HEK293 (cell line): ENCODE measurements at regions not wholly inside any gene's neighbourhood (a gene's known extent, or its start where the extent isn't known, plus 50 kb on each side); places are given as distances from the start of the nearest gene placed in this dataset.
A peak's percentile ranks its signal among the peaks of the same experiment; 100 is the strongest.

ENCODE experiments used
- OSR2 ChIP-seq: fragments of 450-650 bp; formaldehyde crosslinking; IDR thresholded peaks from 2 replicates; pipeline ENCODE4 v1.5.1; 2016; ENCODE audit warnings: missing biosample characterization, missing genetic modification characterization
- OVOL3 ChIP-seq: fragments of 450-650 bp; formaldehyde crosslinking; IDR thresholded peaks from 2 replicates; pipeline ENCODE4 v1.5.1; 2016; ENCODE audit warnings: missing biosample characterization, missing genetic modification characterization
- RBAK ChIP-seq: fragments of 450-650 bp; formaldehyde crosslinking; IDR thresholded peaks from 2 replicates; pipeline ENCODE4 v1.5.1; 2016; ENCODE audit warnings: missing biosample characterization, missing genetic modification characterization
- TCF7L2 ChIP-seq: IDR thresholded peaks from 2 replicates; pipeline ENCODE4 v1.6.1; 2011; ENCODE audit warnings: low read depth, mild to moderate bottlenecking, inconsistent platforms, low read length, moderate library complexity, borderline replicate concordance
- YY1 ChIP-seq: fragments of 450-650 bp; formaldehyde crosslinking; IDR thresholded peaks from 2 replicates; pipeline ENCODE4 v1.5.1; 2018; ENCODE audit warnings: missing biosample characterization, missing genetic modification characterization
- ZFP41 ChIP-seq: fragments of 450-650 bp; formaldehyde crosslinking; IDR thresholded peaks from 2 replicates; pipeline ENCODE4 v1.5.1; 2016; ENCODE audit warnings: missing biosample characterization, missing genetic modification characterization, borderline replicate concordance
- ZIC2 ChIP-seq: fragments of 450-650 bp; formaldehyde crosslinking; IDR thresholded peaks from 2 replicates; pipeline ENCODE4 v1.5.1; 2016; ENCODE audit warnings: missing biosample characterization, missing genetic modification characterization
- ZNF121 ChIP-seq: fragments of 450-650 bp; formaldehyde crosslinking; IDR thresholded peaks from 2 replicates; pipeline ENCODE4 v1.5.1; 2016; ENCODE audit warnings: missing biosample characterization, missing genetic modification characterization
- ZNF138 ChIP-seq: fragments of 450-650 bp; formaldehyde crosslinking; IDR thresholded peaks from 2 replicates; pipeline ENCODE4 v1.5.1; 2016; ENCODE audit warnings: missing biosample characterization, missing genetic modification characterization, borderline replicate concordance
- ZNF184 ChIP-seq: fragments of 450-650 bp; IDR thresholded peaks from 2 replicates; pipeline ENCODE4 v1.5.1; 2018; ENCODE audit warnings: missing biosample characterization, mild to moderate bottlenecking, missing genetic modification characterization
- ZNF2 ChIP-seq: fragments of 450-650 bp; formaldehyde crosslinking; IDR thresholded peaks from 2 replicates; pipeline ENCODE4 v1.5.1; 2016; ENCODE audit warnings: missing biosample characterization, missing genetic modification characterization
- ZNF394 ChIP-seq: fragments of 450-650 bp; formaldehyde crosslinking; IDR thresholded peaks from 2 replicates; pipeline ENCODE4 v1.5.1; 2016; ENCODE audit warnings: missing biosample characterization, missing genetic modification characterization, mild to moderate bottlenecking, moderate library complexity, borderline replicate concordance
- ZNF521 ChIP-seq: fragments of 450-650 bp; formaldehyde crosslinking; IDR thresholded peaks from 2 replicates; pipeline ENCODE4 v1.5.1; 2017; ENCODE audit warnings: missing biosample characterization, mild to moderate bottlenecking, missing genetic modification characterization
- ZNF571 ChIP-seq: fragments of 450-650 bp; formaldehyde crosslinking; IDR thresholded peaks from 2 replicates; pipeline ENCODE4 v1.5.0; 2017; ENCODE audit warnings: missing biosample characterization, missing genetic modification characterization
- ZNF596 ChIP-seq: fragments of 450-650 bp; IDR thresholded peaks from 2 replicates; pipeline ENCODE4 v1.5.0; 2018; ENCODE audit warnings: missing biosample characterization, mild to moderate bottlenecking, missing genetic modification characterization, moderate library complexity
- ZNF830 ChIP-seq: fragments of 450-650 bp; IDR thresholded peaks from 2 replicates; pipeline ENCODE4 v1.5.0; 2018; ENCODE audit warnings: missing biosample characterization, missing genetic modification characterization, low read depth, mild to moderate bottlenecking, moderate library complexity
- ZSCAN23 ChIP-seq: fragments of 450-650 bp; formaldehyde crosslinking; IDR thresholded peaks from 2 replicates; pipeline ENCODE4 v1.5.1; 2016; ENCODE audit warnings: missing biosample characterization, missing genetic modification characterization
- TF ChIP-seq, protein P1 (sequence below): fragments of 450-650 bp; formaldehyde crosslinking; IDR thresholded peaks from 2 replicates; pipeline ENCODE4 v1.5.1; 2017; ENCODE audit warnings: missing biosample characterization, missing genetic modification characterization
- TF ChIP-seq, protein P2 (sequence below): fragments of 450-650 bp; formaldehyde crosslinking; IDR thresholded peaks from 2 replicates; pipeline ENCODE4 v1.5.1; 2016; ENCODE audit warnings: missing biosample characterization, missing genetic modification characterization, borderline replicate concordance
- TF ChIP-seq, protein P3 (sequence below): fragments of 450-650 bp; formaldehyde crosslinking; IDR thresholded peaks from 2 replicates; pipeline ENCODE4 v1.5.1; 2016; ENCODE audit warnings: missing biosample characterization, missing genetic modification characterization
- TF ChIP-seq, protein P4 (sequence below): fragments of 450-650 bp; formaldehyde crosslinking; IDR thresholded peaks from 2 replicates; pipeline ENCODE4 v1.5.1; 2016; ENCODE audit warnings: missing biosample characterization, missing genetic modification characterization
- TF ChIP-seq, protein P5 (sequence below): fragments of 450-650 bp; formaldehyde crosslinking; IDR thresholded peaks from 2 replicates; pipeline ENCODE4 v1.5.0; 2017; ENCODE audit warnings: missing biosample characterization, missing genetic modification characterization, borderline replicate concordance
- TF ChIP-seq, protein P6 (sequence below): fragments of 450-650 bp; IDR thresholded peaks from 2 replicates; pipeline ENCODE4 v1.5.1; 2018; ENCODE audit warnings: missing biosample characterization, missing genetic modification characterization
- TF ChIP-seq, protein P7 (sequence below): fragments of 450-650 bp; formaldehyde crosslinking; IDR thresholded peaks from 2 replicates; pipeline ENCODE4 v1.5.1; 2016; ENCODE audit warnings: missing biosample characterization, missing genetic modification characterization

DNA sequence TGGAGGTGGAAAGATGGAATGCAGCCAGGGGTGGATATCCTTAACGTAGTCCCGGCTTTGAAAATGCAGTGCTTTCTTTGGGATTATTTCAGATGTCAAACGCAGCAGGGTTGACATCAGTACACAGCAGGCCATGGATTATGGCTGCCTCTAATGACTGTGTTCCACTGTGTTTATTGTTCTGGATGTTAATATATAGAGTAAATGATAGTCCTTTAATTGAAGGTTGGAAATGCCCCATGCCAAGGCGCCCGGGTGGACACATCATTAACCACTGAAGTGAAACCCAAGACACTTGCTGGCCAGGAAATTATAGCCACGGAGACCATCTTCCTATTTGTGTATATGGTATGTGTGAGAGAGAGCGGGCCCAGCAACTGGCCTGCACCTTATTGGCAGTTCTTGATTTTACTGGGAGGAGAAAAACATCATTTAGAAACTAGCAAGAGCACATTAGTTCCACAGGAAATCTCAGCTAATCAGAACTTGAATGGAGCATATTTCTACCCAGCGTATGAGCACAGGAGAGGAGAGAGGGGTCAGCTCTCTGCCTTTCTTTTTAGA lies 254.9 kb upstream of the RASGRP1 start (continued):
- TF ChIP-seq OVOL3 (tag by site-specific recombination) (no peak), OSR2 (tag by site-specific recombination) (peak; percentile 20; the same call in 1 of the 2 replicates), ZNF2 (tag by site-specific recombination) (no peak), ZNF830 (no peak), YY1 (peak; percentile 76; the same call in 1 of the 2 replicates), ZNF394 (tag by site-specific recombination) (no peak), ZNF121 (peak; percentile 18; the same call in 1 of the 2 replicates), ZIC2 (tag by site-specific recombination) (peak; percentile 99), ZNF184 (tag by site-specific recombination) (no peak), TCF7L2 (no peak), ZFP41 (tag by site-specific recombination) (no peak), ZSCAN23 (tag by site-specific recombination) (no peak), ZNF596 (tag by site-specific recombination) (no peak), ZNF571 (tag by site-specific recombination) (no peak), ZNF138 (tag by site-specific recombination) (no peak), RBAK (tag by site-specific recombination) (no peak), ZNF521 (no peak)
- TF ChIP-seq, protein P1, sequence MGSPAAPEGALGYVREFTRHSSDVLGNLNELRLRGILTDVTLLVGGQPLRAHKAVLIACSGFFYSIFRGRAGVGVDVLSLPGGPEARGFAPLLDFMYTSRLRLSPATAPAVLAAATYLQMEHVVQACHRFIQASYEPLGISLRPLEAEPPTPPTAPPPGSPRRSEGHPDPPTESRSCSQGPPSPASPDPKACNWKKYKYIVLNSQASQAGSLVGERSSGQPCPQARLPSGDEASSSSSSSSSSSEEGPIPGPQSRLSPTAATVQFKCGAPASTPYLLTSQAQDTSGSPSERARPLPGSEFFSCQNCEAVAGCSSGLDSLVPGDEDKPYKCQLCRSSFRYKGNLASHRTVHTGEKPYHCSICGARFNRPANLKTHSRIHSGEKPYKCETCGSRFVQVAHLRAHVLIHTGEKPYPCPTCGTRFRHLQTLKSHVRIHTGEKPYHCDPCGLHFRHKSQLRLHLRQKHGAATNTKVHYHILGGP (tag by site-specific recombination), result 0 out of 2 replicates have a peak, but pooled peaks have one; percentile 10
- TF ChIP-seq, protein P2, sequence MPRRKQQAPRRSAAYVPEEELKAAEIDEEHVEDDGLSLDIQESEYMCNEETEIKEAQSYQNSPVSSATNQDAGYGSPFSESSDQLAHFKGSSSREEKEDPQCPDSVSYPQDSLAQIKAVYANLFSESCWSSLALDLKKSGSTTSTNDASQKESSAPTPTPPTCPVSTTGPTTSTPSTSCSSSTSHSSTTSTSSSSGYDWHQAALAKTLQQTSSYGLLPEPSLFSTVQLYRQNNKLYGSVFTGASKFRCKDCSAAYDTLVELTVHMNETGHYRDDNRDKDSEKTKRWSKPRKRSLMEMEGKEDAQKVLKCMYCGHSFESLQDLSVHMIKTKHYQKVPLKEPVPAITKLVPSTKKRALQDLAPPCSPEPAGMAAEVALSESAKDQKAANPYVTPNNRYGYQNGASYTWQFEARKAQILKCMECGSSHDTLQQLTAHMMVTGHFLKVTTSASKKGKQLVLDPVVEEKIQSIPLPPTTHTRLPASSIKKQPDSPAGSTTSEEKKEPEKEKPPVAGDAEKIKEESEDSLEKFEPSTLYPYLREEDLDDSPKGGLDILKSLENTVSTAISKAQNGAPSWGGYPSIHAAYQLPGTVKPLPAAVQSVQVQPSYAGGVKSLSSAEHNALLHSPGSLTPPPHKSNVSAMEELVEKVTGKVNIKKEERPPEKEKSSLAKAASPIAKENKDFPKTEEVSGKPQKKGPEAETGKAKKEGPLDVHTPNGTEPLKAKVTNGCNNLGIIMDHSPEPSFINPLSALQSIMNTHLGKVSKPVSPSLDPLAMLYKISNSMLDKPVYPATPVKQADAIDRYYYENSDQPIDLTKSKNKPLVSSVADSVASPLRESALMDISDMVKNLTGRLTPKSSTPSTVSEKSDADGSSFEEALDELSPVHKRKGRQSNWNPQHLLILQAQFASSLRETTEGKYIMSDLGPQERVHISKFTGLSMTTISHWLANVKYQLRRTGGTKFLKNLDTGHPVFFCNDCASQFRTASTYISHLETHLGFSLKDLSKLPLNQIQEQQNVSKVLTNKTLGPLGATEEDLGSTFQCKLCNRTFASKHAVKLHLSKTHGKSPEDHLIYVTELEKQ, result no peak
- TF ChIP-seq, protein P3, sequence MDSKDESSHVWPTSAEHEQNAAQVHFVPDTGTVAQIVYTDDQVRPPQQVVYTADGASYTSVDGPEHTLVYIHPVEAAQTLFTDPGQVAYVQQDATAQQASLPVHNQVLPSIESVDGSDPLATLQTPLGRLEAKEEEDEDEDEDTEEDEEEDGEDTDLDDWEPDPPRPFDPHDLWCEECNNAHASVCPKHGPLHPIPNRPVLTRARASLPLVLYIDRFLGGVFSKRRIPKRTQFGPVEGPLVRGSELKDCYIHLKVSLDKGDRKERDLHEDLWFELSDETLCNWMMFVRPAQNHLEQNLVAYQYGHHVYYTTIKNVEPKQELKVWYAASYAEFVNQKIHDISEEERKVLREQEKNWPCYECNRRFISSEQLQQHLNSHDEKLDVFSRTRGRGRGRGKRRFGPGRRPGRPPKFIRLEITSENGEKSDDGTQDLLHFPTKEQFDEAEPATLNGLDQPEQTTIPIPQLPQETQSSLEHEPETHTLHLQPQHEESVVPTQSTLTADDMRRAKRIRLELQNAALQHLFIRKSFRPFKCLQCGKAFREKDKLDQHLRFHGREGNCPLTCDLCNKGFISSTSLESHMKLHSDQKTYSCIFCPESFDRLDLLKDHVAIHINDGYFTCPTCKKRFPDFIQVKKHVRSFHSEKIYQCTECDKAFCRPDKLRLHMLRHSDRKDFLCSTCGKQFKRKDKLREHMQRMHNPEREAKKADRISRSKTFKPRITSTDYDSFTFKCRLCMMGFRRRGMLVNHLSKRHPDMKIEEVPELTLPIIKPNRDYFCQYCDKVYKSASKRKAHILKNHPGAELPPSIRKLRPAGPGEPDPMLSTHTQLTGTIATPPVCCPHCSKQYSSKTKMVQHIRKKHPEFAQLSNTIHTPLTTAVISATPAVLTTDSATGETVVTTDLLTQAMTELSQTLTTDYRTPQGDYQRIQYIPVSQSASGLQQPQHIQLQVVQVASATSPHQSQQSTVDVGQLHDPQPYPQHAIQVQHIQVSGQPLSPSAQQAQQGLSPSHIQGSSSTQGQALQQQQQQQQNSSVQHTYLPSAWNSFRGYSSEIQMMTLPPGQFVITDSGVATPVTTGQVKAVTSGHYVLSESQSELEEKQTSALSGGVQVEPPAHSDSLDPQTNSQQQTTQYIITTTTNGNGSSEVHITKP (tag by site-specific recombination), result no peak
- TF ChIP-seq, protein P4, sequence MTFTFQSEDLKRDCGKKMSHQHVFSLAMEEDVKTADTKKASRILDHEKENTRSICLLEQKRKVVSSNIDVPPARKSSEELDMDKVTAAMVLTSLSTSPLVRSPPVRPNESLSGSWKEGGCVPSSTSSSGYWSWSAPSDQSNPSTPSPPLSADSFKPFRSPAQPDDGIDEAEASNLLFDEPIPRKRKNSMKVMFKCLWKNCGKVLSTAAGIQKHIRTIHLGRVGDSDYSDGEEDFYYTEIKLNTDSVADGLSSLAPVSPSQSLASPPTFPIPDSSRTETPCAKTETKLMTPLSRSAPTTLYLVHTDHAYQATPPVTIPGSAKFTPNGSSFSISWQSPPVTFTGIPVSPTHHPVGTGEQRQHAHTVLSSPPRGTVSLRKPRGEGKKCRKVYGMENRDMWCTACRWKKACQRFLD (tag by site-specific recombination), result no peak
- TF ChIP-seq, protein P5, sequence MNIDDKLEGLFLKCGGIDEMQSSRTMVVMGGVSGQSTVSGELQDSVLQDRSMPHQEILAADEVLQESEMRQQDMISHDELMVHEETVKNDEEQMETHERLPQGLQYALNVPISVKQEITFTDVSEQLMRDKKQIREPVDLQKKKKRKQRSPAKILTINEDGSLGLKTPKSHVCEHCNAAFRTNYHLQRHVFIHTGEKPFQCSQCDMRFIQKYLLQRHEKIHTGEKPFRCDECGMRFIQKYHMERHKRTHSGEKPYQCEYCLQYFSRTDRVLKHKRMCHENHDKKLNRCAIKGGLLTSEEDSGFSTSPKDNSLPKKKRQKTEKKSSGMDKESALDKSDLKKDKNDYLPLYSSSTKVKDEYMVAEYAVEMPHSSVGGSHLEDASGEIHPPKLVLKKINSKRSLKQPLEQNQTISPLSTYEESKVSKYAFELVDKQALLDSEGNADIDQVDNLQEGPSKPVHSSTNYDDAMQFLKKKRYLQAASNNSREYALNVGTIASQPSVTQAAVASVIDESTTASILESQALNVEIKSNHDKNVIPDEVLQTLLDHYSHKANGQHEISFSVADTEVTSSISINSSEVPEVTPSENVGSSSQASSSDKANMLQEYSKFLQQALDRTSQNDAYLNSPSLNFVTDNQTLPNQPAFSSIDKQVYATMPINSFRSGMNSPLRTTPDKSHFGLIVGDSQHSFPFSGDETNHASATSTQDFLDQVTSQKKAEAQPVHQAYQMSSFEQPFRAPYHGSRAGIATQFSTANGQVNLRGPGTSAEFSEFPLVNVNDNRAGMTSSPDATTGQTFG (tag by site-specific recombination), result no peak
- TF ChIP-seq, protein P6, sequence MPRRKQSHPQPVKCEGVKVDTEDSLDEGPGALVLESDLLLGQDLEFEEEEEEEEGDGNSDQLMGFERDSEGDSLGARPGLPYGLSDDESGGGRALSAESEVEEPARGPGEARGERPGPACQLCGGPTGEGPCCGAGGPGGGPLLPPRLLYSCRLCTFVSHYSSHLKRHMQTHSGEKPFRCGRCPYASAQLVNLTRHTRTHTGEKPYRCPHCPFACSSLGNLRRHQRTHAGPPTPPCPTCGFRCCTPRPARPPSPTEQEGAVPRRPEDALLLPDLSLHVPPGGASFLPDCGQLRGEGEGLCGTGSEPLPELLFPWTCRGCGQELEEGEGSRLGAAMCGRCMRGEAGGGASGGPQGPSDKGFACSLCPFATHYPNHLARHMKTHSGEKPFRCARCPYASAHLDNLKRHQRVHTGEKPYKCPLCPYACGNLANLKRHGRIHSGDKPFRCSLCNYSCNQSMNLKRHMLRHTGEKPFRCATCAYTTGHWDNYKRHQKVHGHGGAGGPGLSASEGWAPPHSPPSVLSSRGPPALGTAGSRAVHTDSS, result no peak
- TF ChIP-seq, protein P7, sequence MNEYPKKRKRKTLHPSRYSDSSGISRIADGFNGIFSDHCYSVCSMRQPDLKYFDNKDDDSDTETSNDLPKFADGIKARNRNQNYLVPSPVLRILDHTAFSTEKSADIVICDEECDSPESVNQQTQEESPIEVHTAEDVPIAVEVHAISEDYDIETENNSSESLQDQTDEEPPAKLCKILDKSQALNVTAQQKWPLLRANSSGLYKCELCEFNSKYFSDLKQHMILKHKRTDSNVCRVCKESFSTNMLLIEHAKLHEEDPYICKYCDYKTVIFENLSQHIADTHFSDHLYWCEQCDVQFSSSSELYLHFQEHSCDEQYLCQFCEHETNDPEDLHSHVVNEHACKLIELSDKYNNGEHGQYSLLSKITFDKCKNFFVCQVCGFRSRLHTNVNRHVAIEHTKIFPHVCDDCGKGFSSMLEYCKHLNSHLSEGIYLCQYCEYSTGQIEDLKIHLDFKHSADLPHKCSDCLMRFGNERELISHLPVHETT (tag by site-specific recombination), result no peak
